ENCODE measurements at regions not wholly inside any gene's neighbourhood (a gene's known extent, or its start where the extent isn't known, plus 50 kb on each side); places are given as distances from the start of the nearest gene placed in this dataset.
"Not testable (repeated sequence)": the region's sequence is repeated elsewhere in the genome, so short reads cannot be mapped to it uniquely, and the experiment has no call there.

DNA sequence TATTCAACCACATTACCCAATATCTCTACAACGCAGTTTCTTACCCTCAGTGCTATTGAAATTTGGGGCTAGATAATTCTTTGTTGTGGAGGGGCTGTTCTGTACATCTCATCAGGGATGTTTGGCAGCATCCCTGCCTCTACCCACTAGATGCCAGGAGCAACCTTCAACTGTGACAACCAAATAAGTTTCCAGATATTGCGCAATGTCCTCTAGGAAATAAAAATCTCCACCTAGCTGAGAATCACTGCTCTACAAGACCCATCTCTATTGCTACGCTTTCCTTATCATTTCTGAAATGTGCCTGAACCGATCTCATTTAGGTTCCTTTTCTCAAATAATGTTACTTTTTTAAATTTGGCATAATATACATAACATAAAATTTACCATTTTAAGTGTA lies 155.2 kb upstream of the G2E3 start:
- H3K9ac ChIP-seq (ENCODE audit: low read depth, low read length), result no peak overlapping the region
- H3K36me3 ChIP-seq (ENCODE audit: insufficient read depth, low read length), result no peaks in the 10 kb centered on the region
- no peaks in the 10 kb centered on the region for H3K9me3 ChIP-seq (ENCODE audit: control insufficient read depth, insufficient read depth, low read length)
- H3K4me1 ChIP-seq (ENCODE audit: insufficient read depth, low read length), result no peaks in the 10 kb centered on the region

DNA sequence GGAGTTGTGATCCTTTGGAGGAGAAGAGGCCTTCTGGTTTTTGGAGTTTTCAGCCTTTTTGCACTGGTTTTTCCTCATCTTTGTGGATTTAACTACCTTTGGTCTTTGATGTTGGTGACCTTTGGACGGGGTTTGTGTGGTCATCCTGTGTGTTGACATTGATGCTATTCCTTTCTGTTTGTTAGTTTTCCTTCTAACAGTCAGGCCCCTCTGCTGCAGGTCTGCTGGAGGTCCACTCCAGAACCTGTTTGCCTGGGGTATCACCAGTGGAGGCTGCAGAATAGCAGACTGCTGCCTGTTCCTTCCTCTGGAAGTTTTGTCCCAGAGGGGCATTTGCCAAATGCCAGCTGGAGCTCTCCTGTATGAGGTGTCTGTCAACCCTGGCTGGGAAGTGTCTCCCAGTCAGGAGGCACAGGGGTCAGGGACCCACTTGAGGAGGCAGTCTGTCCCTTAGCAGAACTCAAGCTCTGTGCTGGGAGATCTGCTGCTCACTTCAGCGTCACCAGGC lies 149.4 kb upstream of the G2E3 start:
- not testable (repeated sequence) for H3K36me3 ChIP-seq (ENCODE audit: insufficient read depth, low read length); H3K9me3 ChIP-seq (ENCODE audit: control insufficient read depth, insufficient read depth, low read length); H3K9ac ChIP-seq (ENCODE audit: low read depth, low read length); H3K4me1 ChIP-seq (ENCODE audit: insufficient read depth, low read length)

DNA sequence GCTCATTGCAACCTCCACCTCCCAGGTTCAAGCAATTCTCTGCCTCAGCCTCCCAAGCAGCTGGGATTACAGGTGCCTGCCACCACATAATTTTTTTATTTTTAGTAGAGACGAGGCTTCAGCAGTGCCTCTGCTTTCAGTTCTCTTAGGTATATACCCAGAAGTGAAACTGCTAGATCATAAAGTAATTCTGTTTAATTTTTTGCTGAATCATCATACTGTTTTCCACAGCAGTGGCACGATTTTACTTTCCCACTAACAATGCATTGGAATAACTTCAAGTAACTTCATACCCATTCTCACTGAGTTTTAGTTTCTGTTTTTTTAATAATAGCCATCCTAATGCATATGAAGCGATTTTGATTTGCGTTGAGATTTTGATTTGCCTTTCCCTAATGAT lies 148.0 kb upstream of the G2E3 start:
- Histone ChIP-seq H3K9ac (ENCODE audit: low read depth, low read length) (no peak overlapping the region), H3K9me3 (ENCODE audit: control insufficient read depth, insufficient read depth, low read length) (no peaks in the 10 kb centered on the region), H3K4me1 (ENCODE audit: insufficient read depth, low read length) (no peaks in the 10 kb centered on the region), H3K36me3 (ENCODE audit: insufficient read depth, low read length) (no peaks in the 10 kb centered on the region)

- not testable (repeated sequence) for H3K9ac ChIP-seq (ENCODE audit: low read depth, low read length); H3K4me1 ChIP-seq (ENCODE audit: insufficient read depth, low read length); H3K36me3 ChIP-seq (ENCODE audit: insufficient read depth, low read length); H3K9me3 ChIP-seq (ENCODE audit: control insufficient read depth, insufficient read depth, low read length)
These were observed 145.8 kb upstream of the G2E3 start for GRCh38 chr14:30413184-30413583.

- H3K4me1 ChIP-seq (ENCODE audit: insufficient read depth, low read length), result no peaks in the 10 kb centered on the region
- H3K9ac ChIP-seq (ENCODE audit: low read depth, low read length), result no peak overlapping the region
These were observed 141.8 kb upstream of the G2E3 start for GRCh38 chr14:30417121-30417520.

DNA sequence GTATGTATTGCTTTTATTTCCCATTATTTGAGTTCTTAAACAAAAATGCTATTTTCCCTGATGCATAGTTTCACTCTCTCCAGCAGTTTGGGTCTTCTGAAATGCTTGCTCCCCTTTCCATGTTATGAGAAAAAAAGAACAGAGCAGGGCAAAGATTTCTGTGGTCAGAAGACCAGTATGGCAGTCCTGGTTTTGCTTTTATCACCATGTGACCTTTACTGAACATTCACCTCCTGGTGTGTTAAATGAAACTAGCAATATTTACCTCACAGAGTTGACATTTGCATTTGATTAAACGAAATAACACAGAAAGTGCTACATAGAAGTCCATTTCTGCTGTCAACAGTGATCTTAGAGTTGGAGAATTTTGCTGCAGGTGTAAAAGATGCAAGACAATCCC lies 141.0 kb upstream of the G2E3 start:
- H3K4me1 ChIP-seq (ENCODE audit: insufficient read depth, low read length), result no peaks in the 10 kb centered on the region
- no peaks in the 10 kb centered on the region for H3K9me3 ChIP-seq (ENCODE audit: control insufficient read depth, insufficient read depth, low read length)
- H3K9ac ChIP-seq (ENCODE audit: low read depth, low read length), result no peak overlapping the region
- H3K36me3 ChIP-seq (ENCODE audit: insufficient read depth, low read length), result no peaks in the 10 kb centered on the region

More at GRCh38 chr14:30417121-30417520, 141.8 kb upstream of the G2E3 start:
- Histone ChIP-seq H3K36me3 (ENCODE audit: insufficient read depth, low read length) (no peaks in the 10 kb centered on the region), H3K9me3 (ENCODE audit: control insufficient read depth, insufficient read depth, low read length) (no peaks in the 10 kb centered on the region)

GRCh38 chr14:30419037-30419436 lies 139.9 kb upstream of the G2E3 start:
- Histone ChIP-seq H3K36me3 (ENCODE audit: insufficient read depth, low read length) (no peaks in the 10 kb centered on the region), H3K4me1 (ENCODE audit: insufficient read depth, low read length) (no peaks in the 10 kb centered on the region), H3K9ac (ENCODE audit: low read depth, low read length) (no peak overlapping the region), H3K9me3 (ENCODE audit: control insufficient read depth, insufficient read depth, low read length) (no peaks in the 10 kb centered on the region)

- no peaks in the 10 kb centered on the region for H3K4me1 ChIP-seq (ENCODE audit: insufficient read depth, low read length)
- no peak overlapping the region for H3K9ac ChIP-seq (ENCODE audit: low read depth, low read length)
- H3K36me3 ChIP-seq (ENCODE audit: insufficient read depth, low read length), result no peaks in the 10 kb centered on the region
- no peaks in the 10 kb centered on the region for H3K9me3 ChIP-seq (ENCODE audit: control insufficient read depth, insufficient read depth, low read length)
These were observed 138.4 kb upstream of the G2E3 start for GRCh38 chr14:30420515-30420914.

DNA sequence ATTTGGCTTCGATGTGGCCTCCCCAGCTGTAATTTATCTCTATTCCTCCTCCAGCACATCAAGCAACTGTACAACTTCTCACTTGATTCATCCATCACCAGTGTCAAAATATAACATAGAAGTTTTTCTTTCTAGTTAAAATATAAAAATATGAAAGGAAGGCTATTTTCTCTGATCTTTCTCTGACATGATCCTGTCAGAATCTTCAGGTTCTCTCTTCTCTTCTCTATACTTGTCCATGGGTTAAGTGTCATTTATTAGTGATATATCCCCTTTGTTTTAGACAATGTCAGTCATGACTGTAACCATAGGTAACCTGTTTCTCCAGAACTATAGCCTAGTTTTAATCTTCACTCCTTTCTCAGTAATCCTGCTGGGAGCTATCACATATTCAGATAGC lies 132.5 kb upstream of the G2E3 start:
- H3K4me1 ChIP-seq (ENCODE audit: insufficient read depth, low read length), result no peaks in the 10 kb centered on the region
- H3K9ac ChIP-seq (ENCODE audit: low read depth, low read length), result no peak overlapping the region
- H3K36me3 ChIP-seq (ENCODE audit: insufficient read depth, low read length), result no peaks in the 10 kb centered on the region
- H3K9me3 ChIP-seq (ENCODE audit: control insufficient read depth, insufficient read depth, low read length), result no peaks in the 10 kb centered on the region

GRCh38 chr14:30427401-30427800 lies 131.6 kb upstream of the G2E3 start:
- no peak overlapping the region for H3K9ac ChIP-seq (ENCODE audit: low read depth, low read length)
- H3K36me3 ChIP-seq (ENCODE audit: insufficient read depth, low read length), result no peaks in the 10 kb centered on the region
- H3K9me3 ChIP-seq (ENCODE audit: control insufficient read depth, insufficient read depth, low read length), result no peaks in the 10 kb centered on the region
- H3K4me1 ChIP-seq (ENCODE audit: insufficient read depth, low read length), result no peaks in the 10 kb centered on the region; the same call in 1 of the 2 replicates

DNA sequence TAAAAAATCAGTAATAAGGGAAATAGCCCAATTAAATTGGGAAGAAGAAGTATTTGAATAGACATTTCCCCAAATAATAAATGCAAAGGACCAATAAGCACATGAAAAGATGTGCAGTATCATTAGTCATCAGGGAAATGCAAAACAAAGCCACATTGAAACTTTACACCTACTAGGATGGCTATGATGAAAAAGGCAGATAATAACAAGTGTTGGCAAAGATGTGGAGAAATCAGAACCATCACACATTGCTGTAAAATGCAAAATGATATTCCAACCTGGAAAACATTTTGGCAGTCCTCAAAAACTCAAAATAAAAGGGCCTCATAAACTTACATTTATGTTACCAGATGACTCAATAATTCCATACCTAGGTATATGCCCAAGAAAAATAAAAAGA lies 131.1 kb upstream of the G2E3 start:
- H3K9me3 ChIP-seq (ENCODE audit: control insufficient read depth, insufficient read depth, low read length), result no peaks in the 10 kb centered on the region
- no peaks in the 10 kb centered on the region; the same call in 1 of the 2 replicates for H3K4me1 ChIP-seq (ENCODE audit: insufficient read depth, low read length)
- H3K9ac ChIP-seq (ENCODE audit: low read depth, low read length), result no peak overlapping the region
- H3K36me3 ChIP-seq (ENCODE audit: insufficient read depth, low read length), result no peaks in the 10 kb centered on the region

- Histone ChIP-seq H3K9ac (ENCODE audit: low read depth, low read length) (no peak overlapping the region), H3K9me3 (ENCODE audit: control insufficient read depth, insufficient read depth, low read length) (no peaks in the 10 kb centered on the region), H3K4me1 (ENCODE audit: insufficient read depth, low read length) (peaks cover 5% of the 10 kb centered on the region; the same call in 1 of the 2 replicates), H3K36me3 (ENCODE audit: insufficient read depth, low read length) (no peaks in the 10 kb centered on the region)
These were observed 127.4 kb upstream of the G2E3 start for GRCh38 chr14:30431552-30431951.

DNA sequence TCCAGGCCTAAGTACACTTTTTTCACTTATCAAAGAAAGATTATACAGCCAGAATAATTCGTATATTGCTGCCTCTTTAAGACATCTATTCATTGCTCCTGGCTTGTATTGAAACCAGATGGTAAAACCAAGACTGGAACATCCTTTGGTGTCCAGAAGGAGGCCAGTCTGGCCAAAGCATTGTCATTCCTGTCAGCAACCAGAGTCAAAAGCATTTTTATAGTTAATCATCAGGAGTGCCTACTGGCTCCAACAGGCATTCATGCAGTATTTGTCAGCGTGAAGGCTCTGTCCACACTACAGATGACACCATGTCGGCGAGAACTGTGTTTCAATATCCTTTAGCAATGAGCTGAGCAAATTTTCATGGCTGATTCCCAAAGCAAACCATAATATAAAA lies 118.0 kb upstream of the G2E3 start:
- no peak overlapping the region for H3K9ac ChIP-seq (ENCODE audit: low read depth, low read length)
- H3K9me3 ChIP-seq (ENCODE audit: control insufficient read depth, insufficient read depth, low read length), result no peaks in the 10 kb centered on the region
- H3K36me3 ChIP-seq (ENCODE audit: insufficient read depth, low read length), result no peaks in the 10 kb centered on the region
- H3K4me1 ChIP-seq (ENCODE audit: insufficient read depth, low read length), result no peaks in the 10 kb centered on the region

DNA sequence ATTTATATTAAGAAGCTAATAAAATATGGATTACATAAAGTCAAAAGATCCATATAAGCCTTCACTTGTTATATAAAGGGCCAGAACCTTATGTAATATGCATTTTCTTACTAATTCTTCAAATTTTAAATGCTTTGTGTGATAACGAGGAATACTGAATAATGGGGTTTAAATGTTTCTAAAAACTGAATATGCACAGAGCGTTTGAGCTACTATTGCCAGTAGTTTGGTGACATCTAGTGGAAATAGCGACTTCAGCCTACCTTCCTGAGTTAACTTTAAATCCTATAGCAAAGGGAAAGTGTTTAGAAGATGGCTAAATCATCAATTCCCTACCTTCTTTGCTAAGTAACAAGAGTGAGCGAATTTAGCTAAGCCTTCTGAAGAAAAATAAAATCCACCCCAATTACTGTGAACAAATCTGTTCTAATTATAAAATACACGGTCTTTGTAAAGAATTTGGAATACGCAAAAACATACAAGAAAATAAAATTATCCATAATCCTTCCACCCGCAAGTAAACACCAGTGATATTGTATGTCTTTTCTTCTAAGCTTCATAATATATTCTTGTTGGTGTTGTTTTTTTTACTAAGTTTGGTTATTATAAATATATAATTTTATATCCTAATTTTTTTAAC lies 115.5 kb upstream of the G2E3 start:
- Histone ChIP-seq H3K9me3 (ENCODE audit: control insufficient read depth, insufficient read depth, low read length) (no peaks in the 10 kb centered on the region), H3K4me1 (ENCODE audit: insufficient read depth, low read length) (no peaks in the 10 kb centered on the region), H3K36me3 (ENCODE audit: insufficient read depth, low read length) (no peaks in the 10 kb centered on the region), H3K9ac (ENCODE audit: low read depth, low read length) (no peak overlapping the region)

DNA sequence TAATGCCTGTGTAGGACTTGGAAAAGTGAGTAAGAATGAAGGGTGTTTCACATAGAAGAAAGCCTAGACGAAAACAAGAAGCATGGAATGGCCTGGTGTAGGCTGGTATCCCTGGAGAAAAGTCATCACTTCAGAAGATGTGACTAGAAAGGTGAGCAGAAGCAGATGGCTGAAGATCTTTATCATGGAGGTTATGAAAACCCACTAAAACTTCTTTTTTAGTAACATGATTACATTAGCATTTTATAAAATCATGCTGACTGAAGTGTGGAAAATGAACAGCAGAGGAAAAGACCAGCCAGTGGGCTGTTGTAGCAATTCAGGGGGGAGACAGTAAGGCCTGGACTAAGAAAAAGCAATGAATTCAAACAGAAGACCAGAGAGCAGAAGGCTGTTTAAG lies 114.5 kb upstream of the G2E3 start:
- H3K9ac ChIP-seq (ENCODE audit: low read depth, low read length), result no peak overlapping the region
- no peaks in the 10 kb centered on the region for H3K9me3 ChIP-seq (ENCODE audit: control insufficient read depth, insufficient read depth, low read length)
- H3K4me1 ChIP-seq (ENCODE audit: insufficient read depth, low read length), result no peaks in the 10 kb centered on the region
- H3K36me3 ChIP-seq (ENCODE audit: insufficient read depth, low read length), result no peaks in the 10 kb centered on the region
